ENCODE measurements at regions not wholly inside any gene's neighbourhood (a gene's known extent, or its start where the extent isn't known, plus 50 kb on each side); places are given as distances from the start of the nearest gene placed in this dataset.

- no peaks in the 10 kb centered on the region for H3K4me1 Mint-ChIP-seq
- ChIA-PET CTCF (no interaction called here), POLR2A (no interaction called here)
- H3K27me3 Mint-ChIP-seq = no peaks in the 10 kb centered on the region
- H3K4me3 Mint-ChIP-seq = no peak overlapping the region
- intact Hi-C loops (cut with micrococcal nuclease) = no loop called here
- no peak for ATAC-seq (ENCODE audit: low read depth)
- H3K36me3 Mint-ChIP-seq (ENCODE audit: low read depth) = no peaks in the 10 kb centered on the region
- no peak for TF ChIP-seq CTCF (IDR thresholded peaks at IDR 0.05)
- no peak overlapping the region for H3K27ac Mint-ChIP-seq
- no peak for DNase-seq
- H3K9me3 Mint-ChIP-seq = peaks cover 7% of the 10 kb centered on the region
Measured at GRCh38 chr6:68546620-68547019, 88.5 kb upstream of the ADGRB3 start.

- ATAC-seq (ENCODE audit: low read depth) (no peak), DNase-seq (no peak)
- H3K4me3 Mint-ChIP-seq = no peak overlapping the region
- TF ChIP-seq CTCF (IDR thresholded peaks at IDR 0.05) = no peak
- intact Hi-C loops (cut with micrococcal nuclease) = no loop called here
- H3K27ac Mint-ChIP-seq = no peak overlapping the region
- no peaks in the 10 kb centered on the region for H3K36me3 Mint-ChIP-seq (ENCODE audit: low read depth)
- peaks cover 11% of the 10 kb centered on the region for H3K9me3 Mint-ChIP-seq
- H3K27me3 Mint-ChIP-seq = no peaks in the 10 kb centered on the region
- ChIA-PET POLR2A (no interaction called here), CTCF (no interaction called here)
- no peaks in the 10 kb centered on the region for H3K4me1 Mint-ChIP-seq
Measured at GRCh38 chr6:68544450-68544849, 90.6 kb upstream of the ADGRB3 start.

- ATAC-seq (ENCODE audit: low read depth) = no peak
- intact Hi-C loops (cut with micrococcal nuclease) = no loop called here
- Mint-ChIP-seq H3K4me3 (no peak overlapping the region), H3K36me3 (ENCODE audit: low read depth) (no peaks in the 10 kb centered on the region), H3K27me3 (no peaks in the 10 kb centered on the region), H3K4me1 (no peaks in the 10 kb centered on the region), H3K27ac (no peak overlapping the region), H3K9me3 (peaks cover 3% of the 10 kb centered on the region)
- no peak for DNase-seq
- ChIA-PET POLR2A (no interaction called here), CTCF (no interaction called here)
- TF ChIP-seq CTCF (IDR thresholded peaks at IDR 0.05) = no peak
Measured at GRCh38 chr6:68533339-68533795, 101.7 kb upstream of the ADGRB3 start.

GRCh38 chr6:68527691-68528090 lies 107.4 kb upstream of the ADGRB3 start:
- H3K36me3 Mint-ChIP-seq (ENCODE audit: low read depth) = no peaks in the 10 kb centered on the region
- intact Hi-C loops (cut with micrococcal nuclease) = no loop called here
- peaks cover 10% of the 10 kb centered on the region for H3K9me3 Mint-ChIP-seq
- ChIA-PET POLR2A (no interaction called here), CTCF (no interaction called here)
- ATAC-seq (ENCODE audit: low read depth) = no peak
- H3K27ac Mint-ChIP-seq = no peak overlapping the region
- TF ChIP-seq CTCF (IDR thresholded peaks at IDR 0.05) = no peak
- H3K4me3 Mint-ChIP-seq = no peak overlapping the region
- no peaks in the 10 kb centered on the region for H3K27me3 Mint-ChIP-seq
- no peaks in the 10 kb centered on the region for H3K4me1 Mint-ChIP-seq
- no peak for DNase-seq

GRCh38 chr6:68506911-68507310 lies 128.2 kb upstream of the ADGRB3 start:
- Mint-ChIP-seq H3K27me3 (no peaks in the 10 kb centered on the region), H3K4me1 (no peaks in the 10 kb centered on the region), H3K36me3 (ENCODE audit: low read depth) (no peaks in the 10 kb centered on the region), H3K9me3 (peaks cover 12% of the 10 kb centered on the region), H3K4me3 (no peak overlapping the region), H3K27ac (no peak overlapping the region)
- no peak for TF ChIP-seq CTCF (IDR thresholded peaks at IDR 0.05)
- ATAC-seq (ENCODE audit: low read depth) = no peak
- intact Hi-C loops (cut with micrococcal nuclease) = no loop called here
- ChIA-PET POLR2A (no interaction called here), CTCF (no interaction called here)
- no peak for DNase-seq

All from activated B cell treated with CpG ODN at 0.5 μM for 24 hours (primary cell).